Thoracic aorta (tissue), 2 donors: ENCODE measurements at regions not wholly inside any gene's neighbourhood (a gene's known extent, or its start where the extent isn't known, plus 50 kb on each side); places are given as distances from the start of the nearest gene placed in this dataset.

Experiments used
- ATAC-seq: fragments of 150-250 bp; one replicate; pipeline ENCODE4 v1.8.0; 2017; ENCODE audit warnings: low read depth; ENCODE audit not compliant: insufficient number of reproducible peaks, low FRiP score
- DNase-seq: peaks from one replicate; pipeline ENCODE4 v3.0.0-alpha.2; 2020; ENCODE audit warnings: low spot score
- H3K27ac ChIP-seq, 2 donors: fragments of 200-600 bp; sonication (generic); 1 replicate in 1 of 2; 2 replicates in 1 of 2; pipeline ENCODE4 v1.5.1; 2016; ENCODE audit warnings: mild to moderate bottlenecking in 2 of 2, moderate library complexity in 2 of 2
- H3K27me3 ChIP-seq: fragments of 200-600 bp; sonication (generic); replicated peaks from 2 replicates; pipeline ENCODE4 v1.6.0; 2016; ENCODE audit warnings: mild to moderate bottlenecking; ENCODE audit not compliant: insufficient read depth
- H3K36me3 ChIP-seq: fragments of 200-600 bp; sonication (generic); one replicate; pipeline ENCODE4 v1.5.1; 2016
- H3K4me1 ChIP-seq, 2 donors: fragments of 200-600 bp; sonication (generic); 1 replicate in 1 of 2; 2 replicates in 1 of 2; pipeline versions ENCODE4 v1.5.1 to v1.6.0; 2016; ENCODE audit warnings: low read depth in 2 of 2, mild to moderate bottlenecking in 1 of 2; ENCODE audit not compliant: control insufficient read depth in 1 of 2
- H3K4me3 ChIP-seq: fragments of 200-600 bp; sonication (generic); 2 replicates; pipeline ENCODE4 v1.5.1; 2016; ENCODE audit warnings: mild to moderate bottlenecking
- H3K9me3 ChIP-seq: fragments of 200-600 bp; sonication (generic); 2 replicates; pipeline ENCODE4 v1.5.1; 2016
- TF ChIP-seq, protein P1 (sequence below): fragments of 200-600 bp; sonication (generic); IDR thresholded peaks from one replicate; pipeline ENCODE4 v1.5.1; 2019; ENCODE audit warnings: antibody characterized with exemption

DNA sequence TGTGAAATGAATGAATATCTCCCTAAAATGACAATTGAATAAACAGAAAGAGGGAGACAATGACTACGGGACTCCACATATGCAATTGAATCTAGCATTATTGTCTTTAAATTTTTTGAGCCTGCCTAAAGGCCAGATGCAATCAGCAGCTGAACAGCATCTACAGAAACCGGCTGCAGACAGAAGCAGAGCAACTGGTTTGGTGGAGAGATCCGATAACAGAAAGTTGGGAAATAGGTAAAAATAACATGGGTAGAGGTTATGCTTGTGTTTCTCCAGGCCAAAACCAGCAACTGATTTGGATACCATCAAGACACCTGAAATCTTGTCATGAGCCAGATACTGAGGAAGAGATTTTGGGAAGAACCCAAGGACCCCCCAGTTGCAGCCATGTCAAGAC is 146.6 kb downstream of the ZNF33B start:
- no peak overlapping the region for H3K27ac ChIP-seq
- H3K9me3 ChIP-seq, result no peaks in the 10 kb centered on the region
- ATAC-seq (no peak), DNase-seq (no peak)
- H3K27me3 ChIP-seq, result no peaks in the 10 kb centered on the region
- no peaks in the 10 kb centered on the region for H3K4me1 ChIP-seq
- TF ChIP-seq, protein P1, sequence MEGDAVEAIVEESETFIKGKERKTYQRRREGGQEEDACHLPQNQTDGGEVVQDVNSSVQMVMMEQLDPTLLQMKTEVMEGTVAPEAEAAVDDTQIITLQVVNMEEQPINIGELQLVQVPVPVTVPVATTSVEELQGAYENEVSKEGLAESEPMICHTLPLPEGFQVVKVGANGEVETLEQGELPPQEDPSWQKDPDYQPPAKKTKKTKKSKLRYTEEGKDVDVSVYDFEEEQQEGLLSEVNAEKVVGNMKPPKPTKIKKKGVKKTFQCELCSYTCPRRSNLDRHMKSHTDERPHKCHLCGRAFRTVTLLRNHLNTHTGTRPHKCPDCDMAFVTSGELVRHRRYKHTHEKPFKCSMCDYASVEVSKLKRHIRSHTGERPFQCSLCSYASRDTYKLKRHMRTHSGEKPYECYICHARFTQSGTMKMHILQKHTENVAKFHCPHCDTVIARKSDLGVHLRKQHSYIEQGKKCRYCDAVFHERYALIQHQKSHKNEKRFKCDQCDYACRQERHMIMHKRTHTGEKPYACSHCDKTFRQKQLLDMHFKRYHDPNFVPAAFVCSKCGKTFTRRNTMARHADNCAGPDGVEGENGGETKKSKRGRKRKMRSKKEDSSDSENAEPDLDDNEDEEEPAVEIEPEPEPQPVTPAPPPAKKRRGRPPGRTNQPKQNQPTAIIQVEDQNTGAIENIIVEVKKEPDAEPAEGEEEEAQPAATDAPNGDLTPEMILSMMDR, result no peak
- no peaks in the 10 kb centered on the region for H3K36me3 ChIP-seq
- no peak overlapping the region for H3K4me3 ChIP-seq

DNA sequence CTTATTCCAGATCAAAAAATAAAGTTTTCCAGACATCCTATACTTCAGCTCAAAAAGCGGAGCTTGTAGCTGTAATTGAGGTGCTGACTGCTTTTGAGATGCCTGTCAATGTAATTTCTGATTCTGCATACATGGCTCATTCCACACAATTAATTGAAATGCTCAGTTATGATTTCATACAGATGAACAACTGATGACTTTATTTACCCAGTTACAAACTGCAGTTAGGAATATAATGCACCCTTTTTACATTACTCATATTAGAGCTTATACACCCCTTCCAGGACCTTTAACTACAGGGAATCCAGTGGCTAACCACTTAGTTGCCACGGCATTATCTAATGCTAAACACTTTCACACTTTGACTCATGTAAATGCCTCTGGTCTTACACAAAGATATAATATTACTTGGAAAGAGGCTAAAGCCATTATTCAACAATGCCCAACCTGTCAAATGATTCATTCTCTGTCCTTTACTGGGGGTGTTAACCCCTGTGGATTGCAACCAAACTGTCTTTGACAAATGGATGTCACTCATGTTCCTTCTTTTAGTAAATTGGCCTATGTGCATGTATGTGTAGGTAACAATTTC is 147.3 kb downstream of the ZNF33B start:
- H3K36me3 ChIP-seq, result no peaks in the 10 kb centered on the region
- H3K9me3 ChIP-seq, result no peaks in the 10 kb centered on the region
- DNase-seq (no peak), ATAC-seq (no peak)
- no peak overlapping the region for H3K27ac ChIP-seq
- no peaks in the 10 kb centered on the region for H3K27me3 ChIP-seq
- H3K4me1 ChIP-seq, result no peaks in the 10 kb centered on the region
- H3K4me3 ChIP-seq, result no peak overlapping the region
- TF ChIP-seq, protein P1, result no peak

DNA sequence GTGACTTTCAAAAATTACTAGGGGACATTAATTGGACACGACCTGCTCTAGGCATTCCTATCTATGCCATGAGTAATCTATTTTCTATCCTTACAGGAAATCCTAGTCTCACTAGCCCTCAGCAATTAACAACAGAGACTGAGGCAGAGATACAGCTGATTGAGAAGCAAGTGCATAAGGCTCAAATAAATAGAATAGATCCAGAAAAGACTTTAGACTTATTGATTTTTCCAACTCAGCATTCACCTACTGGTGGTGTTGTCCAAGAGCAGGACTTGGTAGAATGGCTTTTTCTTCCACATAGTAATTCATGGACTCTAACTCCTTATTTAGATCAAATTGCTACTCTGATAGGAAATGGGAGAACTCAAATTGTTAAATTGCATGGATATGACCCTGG is 148.0 kb downstream of the ZNF33B start:
- no peaks in the 10 kb centered on the region for H3K36me3 ChIP-seq
- no peak overlapping the region for H3K27ac ChIP-seq
- H3K9me3 ChIP-seq, result no peaks in the 10 kb centered on the region
- no peaks in the 10 kb centered on the region for H3K27me3 ChIP-seq
- no peak overlapping the region for H3K4me3 ChIP-seq
- TF ChIP-seq, protein P1, result no peak
- no peak for ATAC-seq
- no peaks in the 10 kb centered on the region for H3K4me1 ChIP-seq
- DNase-seq, result no peak

DNA sequence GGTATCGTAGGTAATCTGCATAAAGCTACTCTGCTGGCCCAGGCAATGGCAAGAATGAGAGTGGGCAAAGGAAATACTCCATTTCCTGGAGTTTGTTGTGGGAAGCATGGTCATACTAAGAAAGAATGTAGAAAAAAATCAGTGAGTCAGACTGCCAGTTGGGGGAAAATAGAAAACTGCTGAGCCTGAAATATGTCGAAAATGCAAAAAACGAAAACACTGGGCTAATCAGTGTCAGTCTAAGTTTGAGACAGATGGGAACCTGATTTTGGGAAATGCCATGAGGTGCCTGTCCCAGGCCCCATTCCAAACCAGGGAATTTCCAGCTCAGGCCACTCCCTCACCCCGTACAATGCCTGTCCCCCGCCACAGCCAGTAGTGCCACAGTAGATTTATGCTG is 150.0 kb downstream of the ZNF33B start:
- DNase-seq, result no peak
- Histone ChIP-seq H3K36me3 (no peaks in the 10 kb centered on the region), H3K27ac (no peak overlapping the region)

DNA sequence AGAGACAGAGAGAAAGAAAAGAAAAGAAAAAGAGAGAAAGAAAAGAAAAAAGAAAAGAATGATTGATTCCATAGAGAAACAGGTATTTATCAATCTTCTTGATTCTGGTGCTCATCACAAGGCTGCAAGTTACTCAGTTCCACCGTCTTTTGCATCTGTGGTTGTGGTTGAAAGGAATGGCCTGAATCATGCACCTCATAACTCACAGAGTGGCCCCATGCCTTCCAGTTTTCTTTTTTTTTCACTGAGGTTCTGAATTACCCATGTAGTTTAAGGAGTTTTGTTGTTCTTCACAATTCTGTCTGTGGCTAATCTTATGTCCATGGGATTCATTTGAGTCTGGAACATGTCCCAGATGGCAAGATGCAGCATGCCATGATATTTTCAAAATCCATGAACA is 156.0 kb downstream of the ZNF33B start:
- no peak overlapping the region for H3K27ac ChIP-seq
- no peaks in the 10 kb centered on the region for H3K36me3 ChIP-seq
- DNase-seq, result no peak
- no peak for ATAC-seq
- no peaks in the 10 kb centered on the region for H3K27me3 ChIP-seq
- no peaks in the 10 kb centered on the region for H3K4me1 ChIP-seq
- H3K4me3 ChIP-seq, result no peak overlapping the region
- no peaks in the 10 kb centered on the region for H3K9me3 ChIP-seq
- TF ChIP-seq, protein P1, result no peak

More for the DNA sequence above, 150.0 kb downstream of the ZNF33B start:
- Histone ChIP-seq H3K27me3 (no peaks in the 10 kb centered on the region), H3K4me1 (no peaks in the 10 kb centered on the region), H3K9me3 (no peaks in the 10 kb centered on the region), H3K4me3 (no peak overlapping the region)
- TF ChIP-seq, protein P1, result no peak
- ATAC-seq, result no peak
